OCI-LY3 (cell line): ENCODE measurements at regions not wholly inside any gene's neighbourhood (a gene's known extent, or its start where the extent isn't known, plus 50 kb on each side); places are given as distances from the start of the nearest gene placed in this dataset.

Experiments used
- CTCF ChIP-seq: fragments of 200-600, 300-600 bp; sonication (generic); IDR thresholded peaks from 2 replicates; pipeline ENCODE4 v1.5.1; 2014; ENCODE audit warnings: antibody characterized with exemption, low read length, low read depth
- EZH2phosphoT487 ChIP-seq: fragments of 200-600 bp; shearing (Covaris generic); IDR thresholded peaks from 2 replicates; pipeline ENCODE4 v1.6.1; 2018; ENCODE audit warnings: antibody characterized with exemption, mixed run types, low read depth

GRCh38 chr12:115873451-115874082 lies 403.9 kb downstream of the MED13L start:
- no peak for TF ChIP-seq EZH2phosphoT487
- no peak for TF ChIP-seq CTCF
